Urothelium cell line (cell line): ENCODE measurements at regions not wholly inside any gene's neighbourhood (a gene's known extent, or its start where the extent isn't known, plus 50 kb on each side); places are given as distances from the start of the nearest gene placed in this dataset.
"Not testable (repeated sequence)": the region's sequence is repeated elsewhere in the genome, so short reads cannot be mapped to it uniquely, and the experiment has no call there.

Source experiments
- DNase-seq: peaks from one replicate; pipeline ENCODE4 v3.0.0; 2011; ENCODE audit warnings: low spot score, mixed read lengths
- FAIRE-seq: peaks from 2 replicates; lab custom pipeline; 2011; peaks lifted over from hg19 to GRCh38; lab: Jason Lieb, UNC

DNA sequence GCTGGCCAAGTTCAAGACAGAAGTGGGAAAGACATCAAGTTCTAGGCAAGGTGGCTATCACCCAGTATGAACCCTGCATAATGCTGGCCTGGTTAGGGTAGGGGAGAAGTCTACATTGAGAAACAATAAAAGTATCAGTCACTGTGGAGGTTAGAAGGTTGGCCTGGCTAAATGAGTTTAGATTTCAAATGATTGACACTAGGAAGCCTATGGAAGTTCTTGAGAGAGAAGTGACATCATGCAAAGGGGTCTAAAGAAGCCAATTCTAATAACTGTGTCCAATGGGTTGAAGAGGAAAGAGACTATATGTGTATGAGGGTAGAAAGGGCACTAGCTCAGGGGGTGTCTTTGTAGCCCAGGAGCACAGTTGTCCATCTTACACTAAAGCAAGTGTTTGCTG, 98.5 kb upstream of the MBIP start:
- no peak for DNase-seq
- no peak for FAIRE-seq

DNA sequence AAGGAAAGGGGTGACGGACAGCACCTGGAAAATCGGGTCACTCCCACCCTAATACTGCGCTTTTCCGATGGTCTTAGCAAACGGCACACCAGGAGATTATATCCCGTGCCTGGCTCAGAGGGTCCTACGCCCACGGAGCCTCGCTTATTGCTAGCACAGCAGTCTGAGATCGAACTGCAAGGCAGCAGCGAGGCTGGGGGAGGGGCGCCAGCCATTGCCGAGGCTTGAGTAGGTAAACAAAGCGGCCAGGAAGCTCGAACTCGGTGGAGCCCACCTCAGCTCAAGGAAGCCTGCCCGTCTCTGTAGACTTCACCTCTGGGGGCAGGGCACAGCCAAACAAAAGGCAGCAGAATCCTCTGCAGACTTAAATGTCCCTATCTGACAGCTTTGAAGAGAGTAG, 91.5 kb upstream of the MBIP start:
- DNase-seq, FAIRE-seq: not testable (repeated sequence)

DNA sequence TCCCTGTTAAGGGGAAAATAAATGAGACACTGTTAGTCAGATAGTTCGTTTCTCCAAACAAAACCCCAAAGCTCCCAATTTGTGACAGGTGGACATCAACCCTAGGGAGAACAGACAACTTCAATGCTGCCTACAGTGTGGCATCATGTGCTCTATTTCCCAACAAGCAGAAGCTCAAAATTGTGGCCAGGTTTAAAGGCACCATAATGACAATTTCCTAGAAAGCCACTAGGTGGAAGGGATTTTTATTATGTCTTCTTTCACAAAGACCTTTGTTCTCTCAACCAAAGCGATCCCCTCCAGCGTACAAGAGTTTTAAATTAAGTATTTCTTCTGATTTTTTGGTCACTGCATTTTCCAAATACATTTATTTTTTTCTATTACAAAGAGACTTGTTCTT, 88.0 kb upstream of the MBIP start:
- FAIRE-seq: no peak
- no peak for DNase-seq

DNA sequence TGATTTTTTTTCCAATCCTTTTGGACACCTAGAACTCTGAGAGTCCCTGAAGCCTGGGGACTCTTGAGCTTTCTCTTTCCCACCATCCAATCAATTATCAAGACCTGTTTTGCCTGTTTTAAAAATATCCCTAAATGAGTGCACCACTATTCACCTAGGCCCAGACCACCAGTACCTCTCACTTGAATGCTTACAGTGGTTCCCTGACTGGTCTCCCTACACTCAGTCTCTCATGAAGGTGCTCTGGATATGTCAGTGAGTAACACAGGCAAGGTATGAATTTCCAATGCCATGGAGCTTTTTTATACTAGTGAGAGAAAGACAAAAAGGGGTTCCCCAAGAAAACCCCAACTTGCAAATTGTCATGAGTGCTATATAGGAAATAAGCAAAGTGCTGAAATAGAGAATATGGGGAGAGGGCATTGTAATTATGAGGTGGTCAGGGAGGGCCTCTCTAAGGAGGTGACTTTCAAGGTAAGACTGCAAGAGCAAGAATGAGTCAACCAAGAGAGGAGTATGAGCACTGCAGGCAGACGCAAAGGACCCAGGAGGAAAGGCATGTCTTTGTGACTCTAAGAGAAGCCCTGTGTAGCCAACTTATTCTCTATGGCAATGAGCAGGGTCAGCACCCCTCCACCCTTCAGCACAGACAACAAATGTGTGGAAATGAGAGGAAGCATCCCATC, 85.3 kb upstream of the MBIP start:
- FAIRE-seq: no peak
- no peak for DNase-seq

DNA sequence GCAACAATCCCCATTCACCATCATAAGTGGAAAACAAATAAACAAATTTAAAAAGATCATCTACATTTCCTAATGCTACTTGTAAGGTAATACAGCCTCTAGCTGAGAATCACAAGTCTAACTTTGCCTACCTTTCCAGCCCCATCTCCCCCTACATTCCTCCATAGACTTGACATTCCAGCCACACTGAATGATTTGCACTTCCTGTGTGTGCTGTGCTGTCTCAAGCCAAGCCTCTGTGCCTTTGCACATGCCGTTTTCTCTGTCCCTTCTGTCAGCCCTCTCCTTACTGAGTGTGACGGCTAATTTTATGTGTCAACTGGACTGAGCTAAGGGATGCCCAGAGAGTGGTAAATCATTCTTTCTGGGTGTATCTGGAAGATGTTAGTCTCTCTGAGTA, 82.4 kb upstream of the MBIP start:
- FAIRE-seq: no peak
- no peak for DNase-seq

DNA sequence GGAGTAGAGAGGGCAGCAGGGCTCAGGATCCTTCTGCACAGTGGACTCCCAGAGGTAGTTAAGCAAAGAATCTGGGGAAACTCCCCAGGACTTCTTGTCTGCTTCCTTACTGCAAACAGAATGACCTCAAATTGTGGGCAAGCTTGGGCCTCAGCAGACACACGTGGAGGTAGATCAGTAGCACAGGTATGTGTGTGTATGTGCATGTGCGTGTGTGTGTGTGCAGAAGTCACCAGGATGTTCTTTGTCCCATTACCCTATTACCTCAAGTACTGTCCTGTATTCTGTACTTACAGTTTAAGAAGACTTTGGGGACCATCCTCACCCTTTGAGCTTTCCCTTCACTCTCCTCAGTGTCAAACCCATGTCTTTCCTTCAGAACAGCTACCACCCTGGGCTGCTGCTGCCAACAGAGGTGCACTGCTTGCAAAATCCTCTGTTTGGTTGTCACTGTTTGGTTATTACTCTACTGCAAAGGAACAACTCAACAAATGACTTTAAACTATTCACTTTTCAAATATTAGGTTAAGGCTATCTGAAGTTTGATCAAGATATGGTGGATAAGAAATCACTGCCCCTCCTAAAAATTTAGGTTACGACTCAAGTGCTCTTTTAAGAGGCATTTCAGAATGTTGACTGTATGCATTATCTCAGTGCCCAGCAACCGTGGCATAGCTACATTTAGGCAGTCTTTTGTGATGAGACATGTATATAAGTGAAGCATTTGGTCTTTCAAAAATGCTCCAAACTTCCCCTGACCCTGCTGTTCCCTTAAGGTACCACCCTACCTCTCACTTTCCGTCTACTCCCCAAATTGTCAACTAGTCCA, 78.2 kb upstream of the MBIP start:
- FAIRE-seq (no peak), DNase-seq (no peak)

DNA sequence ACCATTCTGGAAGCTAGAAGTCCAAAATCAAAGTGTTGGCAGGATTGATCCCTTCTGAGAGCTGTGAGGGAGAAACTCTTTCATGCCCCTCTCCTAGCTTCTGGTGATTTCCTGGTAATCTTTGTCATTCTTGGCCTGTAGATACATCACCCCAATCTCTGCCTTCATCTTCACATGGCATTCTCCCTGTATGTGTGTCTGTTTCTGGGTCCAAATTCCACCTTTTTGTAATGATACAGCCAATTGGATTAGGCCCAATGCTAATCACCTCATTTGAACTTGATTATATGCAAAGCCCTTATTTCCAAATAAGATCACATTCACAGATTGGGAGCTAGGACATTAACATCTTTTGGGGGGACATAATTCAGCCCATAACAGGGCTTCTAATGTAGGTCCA, 76.9 kb upstream of the MBIP start:
- no peak for DNase-seq
- FAIRE-seq: no peak

DNA sequence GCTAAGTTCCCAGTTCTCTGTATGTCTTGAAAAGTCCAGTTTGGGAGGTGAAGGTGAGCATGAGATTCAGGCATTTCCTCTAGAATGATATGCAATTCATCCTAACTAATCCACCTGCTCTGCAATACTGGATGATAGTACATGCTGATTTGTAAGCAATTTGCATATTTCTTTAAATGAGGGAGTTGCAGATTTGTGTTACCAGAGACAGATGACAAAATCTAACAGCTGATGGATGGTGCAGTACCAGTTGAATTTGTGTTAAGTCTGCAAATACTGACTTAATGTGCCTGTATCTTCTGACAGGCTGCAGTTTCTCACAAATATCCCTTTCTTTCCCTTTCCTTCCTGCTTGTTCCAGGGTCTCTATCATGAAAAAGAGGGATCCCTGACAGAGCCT, 76.4 kb upstream of the MBIP start:
- DNase-seq: no peak
- FAIRE-seq: no peak

DNA sequence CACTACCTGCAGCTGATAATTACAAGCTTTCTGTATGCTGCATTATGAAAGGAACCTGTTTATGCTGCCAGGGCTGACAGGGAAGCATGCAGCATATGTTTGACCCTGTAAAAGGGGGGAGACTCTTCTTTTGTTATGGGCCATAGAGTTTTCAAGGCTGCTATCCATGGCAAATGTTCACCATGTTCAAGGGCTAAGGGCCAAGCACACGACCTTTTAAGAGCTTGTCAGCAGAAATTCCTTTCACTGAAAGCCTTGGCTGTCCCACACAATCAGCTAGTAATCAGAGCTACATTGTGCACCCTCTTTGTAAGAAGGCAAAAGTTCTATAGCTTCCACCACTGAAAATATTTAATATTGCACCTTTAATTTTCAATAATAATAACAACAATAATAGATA, 74.2 kb upstream of the MBIP start:
- no peak for FAIRE-seq
- no peak for DNase-seq

DNA sequence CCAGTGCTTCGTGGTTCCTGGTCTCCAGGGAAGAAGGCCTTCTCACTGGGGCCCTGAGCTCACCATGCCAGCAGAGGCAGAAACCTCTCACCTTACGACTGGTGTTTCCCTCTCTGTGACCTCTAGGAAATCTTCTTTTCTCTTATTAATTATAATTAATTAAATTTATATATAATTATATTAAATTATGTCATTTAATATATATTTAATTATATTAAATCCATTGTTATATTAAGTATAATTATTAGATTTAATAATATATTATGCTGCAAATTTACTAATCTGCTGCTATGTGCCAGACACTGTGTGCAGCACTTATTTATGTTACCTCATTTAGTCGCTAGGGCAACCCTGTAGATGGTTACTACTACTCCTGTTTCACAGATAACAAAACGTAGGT, 70.3 kb upstream of the MBIP start:
- FAIRE-seq: no peak
- no peak for DNase-seq

DNA sequence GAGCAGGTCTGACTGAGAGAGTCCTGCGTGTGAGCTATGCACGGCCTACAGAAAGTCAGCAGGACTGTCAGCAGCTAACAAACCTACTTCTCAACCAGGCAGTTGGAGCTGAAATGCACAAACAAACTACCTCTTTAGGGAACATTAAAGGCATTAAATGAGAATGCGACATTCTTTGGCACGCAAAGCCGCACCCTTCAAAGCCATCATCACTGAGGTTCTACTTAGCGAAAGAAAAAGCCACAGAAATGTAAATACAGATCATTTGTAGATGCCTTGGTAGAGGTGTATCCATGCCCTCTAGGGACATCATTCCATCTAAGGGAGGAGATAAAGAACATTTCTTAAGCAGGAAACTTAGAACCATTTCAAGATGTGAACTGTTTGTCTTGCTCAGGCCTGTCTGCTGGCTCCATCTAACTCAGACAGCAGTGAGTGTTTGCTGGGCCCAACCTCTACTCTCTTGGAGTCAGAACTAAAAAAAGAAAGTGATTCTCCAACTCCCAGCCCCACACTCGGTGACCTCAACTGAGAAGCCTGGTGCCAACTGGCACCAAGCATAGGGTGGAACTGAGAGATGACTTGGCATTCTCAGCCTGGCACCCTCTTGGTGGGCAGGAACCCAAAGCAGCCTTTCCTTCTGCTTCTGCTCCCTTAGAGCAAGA, 63.5 kb upstream of the MBIP start:
- no peak for FAIRE-seq
- DNase-seq: peak; percentile 6

DNA sequence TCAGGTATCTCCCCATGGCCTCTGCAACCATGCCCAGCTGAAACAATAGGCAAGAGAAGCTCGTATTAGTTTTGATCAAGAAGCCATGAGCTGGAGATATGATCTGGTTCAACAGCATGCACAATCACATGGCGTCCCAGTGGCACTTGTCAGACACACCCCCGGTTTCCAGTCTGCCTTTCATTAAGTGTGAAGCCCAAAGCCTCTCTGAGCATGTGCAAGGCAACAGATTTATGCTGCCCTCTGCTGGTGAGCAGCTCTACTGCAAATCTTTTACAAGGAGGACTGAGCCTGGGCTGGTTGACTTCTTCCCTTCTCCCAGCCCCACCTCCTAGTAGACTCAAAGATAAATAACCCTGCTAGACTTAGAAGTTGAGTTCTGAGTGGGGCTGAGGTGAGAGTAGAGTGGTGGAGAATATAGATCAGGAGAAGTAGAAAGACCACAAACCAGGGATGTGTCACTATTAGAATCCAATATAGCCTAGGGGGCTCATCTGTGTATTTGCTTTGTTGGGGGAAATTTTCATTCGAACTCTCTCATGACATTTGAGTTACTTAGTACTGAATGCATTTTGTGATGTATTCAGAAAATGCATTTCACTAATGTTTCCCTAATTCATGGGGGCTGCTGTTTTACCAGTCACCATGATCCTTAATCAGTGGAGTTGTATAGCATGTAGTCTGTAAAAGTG, 53.7 kb upstream of the MBIP start:
- FAIRE-seq (peak; percentile 92), DNase-seq (peak; percentile 73)
